Testis (tissue), 2 donors: ENCODE measurements at regions not wholly inside any gene's neighbourhood (a gene's known extent, or its start where the extent isn't known, plus 50 kb on each side); places are given as distances from the start of the nearest gene placed in this dataset.

Experiments used
- CTCF ChIP-seq, 3 experiments: fragments of 450-650 bp in 2 of 3; fragments of 200-600 bp in 1 of 3; sonication (generic) in 1 of 3; IDR thresholded peaks; one replicate each; pipeline ENCODE4 v1.5.1; 2016 to 2019; ENCODE audit warnings: antibody characterized with exemption in 3 of 3, mild to moderate bottlenecking in 2 of 3, moderate library complexity in 1 of 3
- POLR2A ChIP-seq: fragments of 450-650 bp; IDR thresholded peaks from one replicate; pipeline ENCODE4 v1.6.1; 2017; ENCODE audit warnings: antibody characterized with exemption, mild to moderate bottlenecking, moderate library complexity

- TF ChIP-seq CTCF (IDR thresholded peaks at IDR 0.05) (no peak), POLR2A (no peak)
These were observed 111.9 kb downstream of the KCNRG start for GRCh38 chr13:50126993-50127725.
